ENCODE measurements at regions not wholly inside any gene's neighbourhood (a gene's known extent, or its start where the extent isn't known, plus 50 kb on each side); places are given as distances from the start of the nearest gene placed in this dataset.

- DNase-seq, result no peak
Measured at GRCh38 chr9:135196474-135196873, 109.0 kb downstream of the OLFM1 start.

- no peak for DNase-seq
Measured at GRCh38 chr9:135198144-135198543, 110.7 kb downstream of the OLFM1 start.

GRCh38 chr9:135198586-135199285 is 111.3 kb downstream of the OLFM1 start:
- no peak for DNase-seq

- DNase-seq, result no peak
Measured at GRCh38 chr9:135199489-135199888, 112.0 kb downstream of the OLFM1 start.

GRCh38 chr9:135201711-135202110 is 114.2 kb downstream of the OLFM1 start:
- no peak for DNase-seq

GRCh38 chr9:135204177-135204576 is 116.7 kb downstream of the OLFM1 start:
- no peak for DNase-seq

GRCh38 chr9:135209136-135209535 is 121.7 kb downstream of the OLFM1 start:
- no peak for DNase-seq

GRCh38 chr9:135209852-135210251 is 122.4 kb downstream of the OLFM1 start:
- no peak for DNase-seq

- no peak for DNase-seq
Measured at GRCh38 chr9:135210676-135211523, 123.4 kb downstream of the OLFM1 start.

- no peak for DNase-seq
Measured at GRCh38 chr9:135211524-135211890, 124.0 kb downstream of the OLFM1 start.

- no peak for DNase-seq
Measured at GRCh38 chr9:135212961-135213360, 125.5 kb downstream of the OLFM1 start.

GRCh38 chr9:135213566-135213965 is 126.1 kb downstream of the OLFM1 start:
- DNase-seq, result no peak

- DNase-seq, result no peak
Measured at GRCh38 chr9:135214054-135214640, 126.7 kb downstream of the OLFM1 start.

- no peak for DNase-seq
Measured at GRCh38 chr9:135214706-135215105, 127.2 kb downstream of the OLFM1 start.

- DNase-seq, result no peak
Measured at GRCh38 chr9:135215571-135216161, 128.2 kb downstream of the OLFM1 start.

- no peak for DNase-seq
Measured at GRCh38 chr9:135216236-135216635, 128.8 kb downstream of the OLFM1 start.

GRCh38 chr9:135216791-135217441 is 129.4 kb downstream of the OLFM1 start:
- no peak for DNase-seq

GRCh38 chr9:135217836-135218235 is 130.4 kb downstream of the OLFM1 start:
- no peak for DNase-seq

GRCh38 chr9:135218331-135219225 is 131.1 kb downstream of the OLFM1 start:
- no peak for DNase-seq

- no peak for DNase-seq
Measured at GRCh38 chr9:135219676-135220600, 132.5 kb downstream of the OLFM1 start.

Data from activated gamma-delta T cell treated with Interleukin-2 at 50 U/mL for 16 hours (primary cell).